Stimulated activated naive B cell treated with anti-CD40 and anti-IgM and Interleukin-4, amounts not matched to agents 10 μg/mL and 1 μg/mL and 100 μg/mL, for 72 hours (primary cell): ENCODE measurements at regions not wholly inside any gene's neighbourhood (a gene's known extent, or its start where the extent isn't known, plus 50 kb on each side); places are given as distances from the start of the nearest gene placed in this dataset.

ENCODE experiments used
- ATAC-seq, 2 donors: fragments of 150-1000 bp; cut with Tn5 transposase; replicated peaks; 2 replicates each; pipeline ENCODE4 v1.10.0; 2021; ENCODE audit warnings: moderate library complexity in 1 of 2
- DNase-seq: peaks from one replicate; pipeline ENCODE4 v3.0.0; 2021
- H3K27ac Mint-ChIP-seq: one replicate; pipeline ENCODE4 v1.8.0; 2022; ENCODE audit warnings: mild to moderate bottlenecking, mixed read lengths
- H3K27me3 Mint-ChIP-seq, 2 donors: one replicate each; pipeline ENCODE4 v1.8.0; 2022; ENCODE audit warnings: mixed read lengths in 2 of 2
- H3K36me3 Mint-ChIP-seq, 2 donors: one replicate each; pipeline ENCODE4 v1.8.0; 2022; ENCODE audit warnings: mixed read lengths in 2 of 2, mild to moderate bottlenecking in 1 of 2
- H3K4me1 Mint-ChIP-seq, 2 donors: one replicate each; pipeline ENCODE4 v1.8.0; 2022; ENCODE audit warnings: mixed read lengths in 2 of 2, mild to moderate bottlenecking in 1 of 2
- H3K4me3 Mint-ChIP-seq, 2 donors: one replicate each; pipeline ENCODE4 v1.8.0; 2022; ENCODE audit warnings: mild to moderate bottlenecking in 2 of 2, mixed read lengths in 2 of 2, moderate library complexity in 1 of 2
- H3K9me3 Mint-ChIP-seq, 2 donors: one replicate each; pipeline ENCODE4 v1.8.0; 2022; ENCODE audit warnings: mixed read lengths in 2 of 2, mild to moderate bottlenecking in 1 of 2

DNA sequence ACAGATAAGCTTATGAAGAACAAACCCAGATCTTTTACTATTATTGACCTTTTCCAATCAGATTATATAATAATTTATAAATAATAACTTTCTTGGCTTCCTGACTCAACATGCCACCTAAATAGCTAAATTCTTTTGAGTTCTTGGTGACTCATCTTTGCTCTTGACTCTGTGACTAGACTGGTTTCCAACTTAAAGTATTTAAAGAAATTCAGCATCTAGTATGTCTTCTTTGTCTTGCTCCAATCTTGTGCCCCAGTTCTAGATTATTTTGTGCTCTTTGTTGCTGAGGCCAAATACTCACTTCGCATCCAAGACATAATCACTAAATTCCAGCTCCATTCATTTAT lies 483.2 kb upstream of the TBL1XR1 start:
- Mint-ChIP-seq H3K4me3 (no peak overlapping the region), H3K4me1 (peaks cover 8 to 33% of the 10 kb centered on the region in 2 donors), H3K36me3 (no peaks in the 10 kb centered on the region), H3K27me3 (no peaks in the 10 kb centered on the region), H3K9me3 (peaks cover 0 to 5% of the 10 kb centered on the region in 2 donors), H3K27ac (no peak overlapping the region)
- no peak for DNase-seq
- ATAC-seq: no peak

DNA sequence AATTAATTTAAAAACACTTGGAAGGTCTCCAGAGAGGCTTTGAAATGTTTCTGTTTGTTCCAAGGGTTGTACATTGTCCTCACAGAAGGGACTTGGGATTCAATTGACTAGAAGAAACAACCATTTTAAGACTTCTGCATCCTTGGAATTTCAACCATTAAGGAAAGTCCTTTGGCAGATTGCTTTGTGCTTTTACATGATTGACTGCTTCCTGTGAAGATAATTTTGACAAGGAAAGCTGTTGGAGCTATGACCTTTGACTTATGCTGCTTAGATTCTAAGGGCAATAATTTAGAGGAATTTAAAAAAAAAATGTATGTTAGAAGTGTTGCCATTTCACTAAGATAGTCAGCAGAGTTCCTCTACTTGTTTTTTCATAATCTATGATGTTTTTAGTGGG lies 483.9 kb upstream of the TBL1XR1 start:
- Mint-ChIP-seq H3K27me3 (no peaks in the 10 kb centered on the region), H3K36me3 (no peaks in the 10 kb centered on the region), H3K27ac (no peak overlapping the region), H3K4me3 (no peak overlapping the region), H3K4me1 (peaks cover 8 to 33% of the 10 kb centered on the region in 2 donors), H3K9me3 (peaks cover 0 to 5% of the 10 kb centered on the region in 2 donors)
- DNase-seq (no peak), ATAC-seq (no peak)

DNA sequence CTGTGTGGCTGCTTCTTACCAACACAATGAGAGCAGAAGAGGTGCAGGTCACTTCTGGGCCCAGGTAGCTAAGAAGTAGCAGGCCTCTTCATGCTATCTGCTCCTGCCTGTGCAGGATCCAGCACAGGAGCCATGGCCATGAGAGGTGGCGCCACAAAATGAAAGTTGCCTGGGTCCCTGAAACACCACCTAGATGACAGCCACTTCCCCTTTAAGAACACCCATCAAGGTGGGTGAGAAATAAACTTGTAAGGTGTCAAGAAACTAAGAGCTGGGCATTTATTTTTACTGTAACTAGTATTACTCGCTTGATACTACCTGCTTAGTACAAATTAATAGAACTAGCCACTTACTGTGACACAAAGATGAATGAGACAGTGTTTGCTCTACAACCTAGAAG lies 484.6 kb upstream of the TBL1XR1 start:
- Mint-ChIP-seq H3K27ac (no peak overlapping the region), H3K9me3 (peaks cover 0 to 5% of the 10 kb centered on the region in 2 donors), H3K4me1 (peaks cover 8 to 33% of the 10 kb centered on the region in 2 donors), H3K36me3 (no peaks in the 10 kb centered on the region), H3K27me3 (no peaks in the 10 kb centered on the region), H3K4me3 (no peak overlapping the region)
- DNase-seq: no peak
- ATAC-seq: no peak

- ATAC-seq (no peak), DNase-seq (no peak)
- Mint-ChIP-seq H3K4me3 (no peak overlapping the region), H3K4me1 (peaks cover 8 to 33% of the 10 kb centered on the region in 2 donors), H3K36me3 (no peaks in the 10 kb centered on the region), H3K27ac (no peak overlapping the region), H3K27me3 (no peaks in the 10 kb centered on the region), H3K9me3 (peaks cover 0 to 5% of the 10 kb centered on the region in 2 donors)
Observed at GRCh38 chr3:177683586-177683985, 486.3 kb upstream of the TBL1XR1 start.

DNA sequence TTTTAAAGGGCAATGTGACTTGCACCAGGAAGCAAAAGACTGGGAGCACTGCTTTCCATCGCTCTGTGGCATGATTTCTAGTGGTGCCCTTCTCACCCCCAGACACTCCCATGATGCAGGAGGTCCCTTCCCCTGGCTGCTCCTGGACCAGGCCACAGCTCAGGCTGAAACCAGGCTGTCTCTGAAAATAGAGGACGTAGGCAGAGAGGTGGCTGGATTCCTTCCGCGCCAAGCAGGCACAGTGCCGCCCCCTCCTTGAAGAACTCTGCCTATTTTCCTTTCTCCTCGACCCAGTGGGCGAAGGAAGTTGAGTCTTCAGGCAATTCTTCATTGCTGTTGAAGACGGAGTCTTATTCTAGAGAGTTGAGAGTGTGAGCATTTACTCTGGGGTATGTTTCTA lies 489.4 kb upstream of the TBL1XR1 start:
- peaks cover 2 to 12% of the 10 kb centered on the region in 2 donors for H3K4me1 Mint-ChIP-seq
- no peak overlapping the region for H3K27ac Mint-ChIP-seq
- no peaks in the 10 kb centered on the region for H3K36me3 Mint-ChIP-seq
- H3K27me3 Mint-ChIP-seq: no peaks in the 10 kb centered on the region
- no peak overlapping the region for H3K4me3 Mint-ChIP-seq
- no peaks in the 10 kb centered on the region for H3K9me3 Mint-ChIP-seq
- ATAC-seq: no peak
- no peak for DNase-seq

DNA sequence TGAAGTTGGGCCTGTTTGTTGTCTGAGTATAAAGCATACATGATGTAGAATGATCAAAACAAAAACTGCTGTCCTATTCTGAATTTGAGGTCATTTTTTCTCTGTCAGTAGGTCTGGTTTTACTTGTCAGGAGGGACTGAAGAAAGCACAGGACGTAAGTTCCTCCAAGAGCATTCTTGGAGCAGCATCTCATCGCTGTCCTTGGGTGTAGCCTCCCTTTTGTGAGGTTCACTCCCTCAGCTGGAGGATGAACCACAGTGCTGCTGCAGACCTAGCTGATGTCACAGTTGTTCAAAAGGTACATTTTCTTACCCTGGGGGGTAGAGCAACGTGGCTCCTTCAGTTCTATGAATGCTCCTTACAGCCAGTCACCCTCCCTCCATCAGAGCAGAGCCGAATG lies 490.0 kb upstream of the TBL1XR1 start:
- DNase-seq (no peak), ATAC-seq (no peak)
- H3K36me3 Mint-ChIP-seq: no peaks in the 10 kb centered on the region
- H3K27me3 Mint-ChIP-seq: no peaks in the 10 kb centered on the region
- no peak overlapping the region for H3K27ac Mint-ChIP-seq
- no peaks in the 10 kb centered on the region for H3K9me3 Mint-ChIP-seq
- no peak overlapping the region for H3K4me3 Mint-ChIP-seq
- H3K4me1 Mint-ChIP-seq: peaks cover 2 to 6% of the 10 kb centered on the region in 2 donors

DNA sequence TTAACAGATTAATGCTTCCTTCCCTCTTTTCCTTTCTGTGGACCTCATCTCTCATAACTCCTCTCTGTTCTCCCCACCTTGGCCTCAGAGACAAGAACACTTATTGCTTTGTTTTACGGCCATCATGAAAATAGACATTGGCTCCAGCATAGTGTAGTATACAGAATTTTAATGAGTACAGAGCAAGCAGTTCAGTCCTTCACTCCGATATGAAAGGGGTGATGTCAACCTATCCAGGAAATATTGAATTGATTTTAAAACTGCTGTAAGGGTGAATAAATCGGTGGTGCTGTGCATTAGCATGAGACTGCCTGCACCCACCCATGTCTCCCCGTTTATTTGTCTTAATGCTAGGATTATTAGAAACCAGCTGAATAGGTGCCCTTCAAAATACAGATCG lies 490.9 kb upstream of the TBL1XR1 start:
- H3K36me3 Mint-ChIP-seq: no peaks in the 10 kb centered on the region
- no peak for DNase-seq
- no peaks in the 10 kb centered on the region for H3K27me3 Mint-ChIP-seq
- no peak overlapping the region for H3K27ac Mint-ChIP-seq
- no peaks in the 10 kb centered on the region for H3K9me3 Mint-ChIP-seq
- peaks cover 2 to 9% of the 10 kb centered on the region in 2 donors for H3K4me1 Mint-ChIP-seq
- no peak for ATAC-seq
- H3K4me3 Mint-ChIP-seq: no peak overlapping the region

GRCh38 chr3:177689077-177689476 lies 491.8 kb upstream of the TBL1XR1 start:
- Mint-ChIP-seq H3K4me1 (peaks cover 7 to 18% of the 10 kb centered on the region in 2 donors), H3K27ac (no peak overlapping the region), H3K9me3 (no peaks in the 10 kb centered on the region), H3K4me3 (no peak overlapping the region), H3K36me3 (no peaks in the 10 kb centered on the region), H3K27me3 (no peaks in the 10 kb centered on the region)
- DNase-seq (no peak), ATAC-seq (no peak)

- DNase-seq: no peak
- Mint-ChIP-seq H3K27ac (no peak overlapping the region), H3K36me3 (no peaks in the 10 kb centered on the region)
Observed at GRCh38 chr3:177689869-177690268, 492.6 kb upstream of the TBL1XR1 start.

GRCh38 chr3:177690306-177690705 lies 493.0 kb upstream of the TBL1XR1 start:
- no peak for ATAC-seq
- no peaks in the 10 kb centered on the region for H3K9me3 Mint-ChIP-seq
- no peaks in the 10 kb centered on the region for H3K36me3 Mint-ChIP-seq
- no peak for DNase-seq
- H3K4me3 Mint-ChIP-seq: no peak overlapping the region
- peaks cover 14 to 30% of the 10 kb centered on the region in 2 donors for H3K4me1 Mint-ChIP-seq
- no peak overlapping the region for H3K27ac Mint-ChIP-seq
- no peaks in the 10 kb centered on the region for H3K27me3 Mint-ChIP-seq

More at GRCh38 chr3:177689869-177690268, 492.6 kb upstream of the TBL1XR1 start:
- no peak for ATAC-seq
- H3K9me3 Mint-ChIP-seq: no peaks in the 10 kb centered on the region
- H3K4me3 Mint-ChIP-seq: no peak overlapping the region
- H3K4me1 Mint-ChIP-seq: peaks cover 13 to 26% of the 10 kb centered on the region in 2 donors
- no peaks in the 10 kb centered on the region for H3K27me3 Mint-ChIP-seq

DNA sequence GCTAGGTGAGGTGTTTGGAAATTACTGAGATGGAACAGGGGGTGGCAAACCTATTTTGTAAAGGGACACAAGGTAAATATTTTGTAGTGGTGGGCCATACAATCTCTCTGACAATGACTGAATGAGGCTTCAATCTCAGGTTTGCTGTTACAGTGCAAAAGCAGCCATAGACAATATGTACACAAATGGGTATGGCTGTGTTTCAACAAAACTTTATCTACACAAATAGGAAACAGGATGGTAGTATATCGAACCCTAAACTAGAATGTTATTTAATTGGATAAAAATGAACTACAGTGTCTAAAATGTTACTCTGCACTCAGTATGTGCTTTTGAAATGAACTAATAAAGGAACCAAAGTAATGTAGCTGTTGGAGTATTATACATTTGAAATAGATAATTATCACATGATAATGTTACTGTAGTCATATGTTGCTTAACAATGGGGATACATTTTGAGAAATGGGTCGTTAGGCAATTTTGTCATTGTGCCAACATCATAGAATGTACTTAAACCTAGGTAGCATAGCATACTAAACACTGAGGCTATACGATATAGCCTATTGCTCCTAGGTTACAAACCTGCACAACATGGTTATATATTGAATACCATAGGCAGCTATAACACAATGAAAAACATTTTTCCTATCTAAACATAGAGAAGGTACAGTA lies 495.2 kb upstream of the TBL1XR1 start:
- H3K36me3 Mint-ChIP-seq: no peaks in the 10 kb centered on the region
- H3K4me1 Mint-ChIP-seq: peaks cover 20 to 51% of the 10 kb centered on the region in 2 donors
- DNase-seq (no peak), ATAC-seq (no peak)
- no peaks in the 10 kb centered on the region for H3K27me3 Mint-ChIP-seq
- no peak overlapping the region for H3K27ac Mint-ChIP-seq
- H3K4me3 Mint-ChIP-seq: no peak overlapping the region
- no peaks in the 10 kb centered on the region for H3K9me3 Mint-ChIP-seq

DNA sequence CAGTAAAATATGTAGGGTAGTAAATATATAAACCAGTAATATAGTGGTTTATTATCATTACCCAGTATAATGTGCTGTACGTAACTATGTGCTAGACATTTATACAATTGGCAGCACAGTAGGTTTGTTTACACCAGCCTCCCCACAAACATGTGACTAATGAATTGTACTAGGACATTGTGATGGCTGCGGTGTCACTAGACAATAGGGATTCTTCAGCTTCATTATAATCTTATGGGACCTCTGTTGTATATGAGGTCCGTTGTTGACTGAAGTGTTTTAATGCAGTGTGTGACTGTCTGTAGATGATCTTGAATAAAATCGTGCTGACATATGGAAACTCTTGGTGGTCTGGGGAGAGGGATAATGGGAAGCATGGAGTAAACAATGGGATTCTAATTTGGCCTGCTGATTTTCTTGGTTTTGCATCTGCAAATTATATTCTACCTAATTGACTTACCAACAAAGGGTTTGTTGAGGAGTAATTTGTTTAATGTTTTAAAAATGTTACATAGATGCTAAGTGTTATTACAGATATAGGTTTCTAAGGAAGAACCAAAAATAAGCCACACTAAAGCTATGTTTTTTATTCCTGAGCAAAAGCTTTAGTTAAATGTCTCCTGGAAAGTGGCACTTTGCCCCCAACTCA lies 496.5 kb upstream of the TBL1XR1 start:
- Mint-ChIP-seq H3K27me3 (no peaks in the 10 kb centered on the region), H3K4me1 (peaks cover 20 to 53% of the 10 kb centered on the region in 2 donors), H3K9me3 (no peaks in the 10 kb centered on the region), H3K4me3 (peak overlapping the region in 1 of 2 donors; percentile 65), H3K27ac (peak overlapping the region; percentile 70), H3K36me3 (no peaks in the 10 kb centered on the region)
- ATAC-seq (peak; percentile 22 to 36), DNase-seq (no peak)

GRCh38 chr3:177694316-177694715 lies 497.0 kb upstream of the TBL1XR1 start:
- no peaks in the 10 kb centered on the region for H3K27me3 Mint-ChIP-seq
- peak overlapping the region; percentile 65 to 71 for H3K4me3 Mint-ChIP-seq
- ATAC-seq: peak; percentile 82 to 86
- H3K9me3 Mint-ChIP-seq: no peaks in the 10 kb centered on the region
- H3K27ac Mint-ChIP-seq: peak overlapping the region; percentile 70
- H3K4me1 Mint-ChIP-seq: peaks cover 20 to 53% of the 10 kb centered on the region in 2 donors
- H3K36me3 Mint-ChIP-seq: no peaks in the 10 kb centered on the region
- DNase-seq: peak; percentile 23

GRCh38 chr3:177694951-177695350 lies 497.7 kb upstream of the TBL1XR1 start:
- DNase-seq: no peak
- Mint-ChIP-seq H3K4me3 (no peak overlapping the region), H3K27ac (no peak overlapping the region), H3K36me3 (no peaks in the 10 kb centered on the region), H3K4me1 (peaks cover 20 to 53% of the 10 kb centered on the region in 2 donors), H3K9me3 (no peaks in the 10 kb centered on the region), H3K27me3 (no peaks in the 10 kb centered on the region)
- ATAC-seq: no peak

GRCh38 chr3:177700117-177700516 lies 502.8 kb upstream of the TBL1XR1 start:
- Mint-ChIP-seq H3K4me1 (peaks cover 7 to 25% of the 10 kb centered on the region in 2 donors), H3K27ac (no peak overlapping the region), H3K27me3 (no peaks in the 10 kb centered on the region), H3K4me3 (no peak overlapping the region), H3K9me3 (peaks cover 0 to 1% of the 10 kb centered on the region in 2 donors), H3K36me3 (no peaks in the 10 kb centered on the region)
- no peak for DNase-seq
- no peak for ATAC-seq
